ENCODE measurements at regions not wholly inside any gene's neighbourhood (a gene's known extent, or its start where the extent isn't known, plus 50 kb on each side); places are given as distances from the start of the nearest gene placed in this dataset.
"Not testable (repeated sequence)": the region's sequence is repeated elsewhere in the genome, so short reads cannot be mapped to it uniquely, and the experiment has no call there.

- DNase-seq (no peak), ATAC-seq (replicated peaks) (no peak)
- H3K4me3 Mint-ChIP-seq: no peak overlapping the region
- no peak overlapping the region for H3K27ac Mint-ChIP-seq
- H3K36me3 Mint-ChIP-seq (ENCODE audit: insufficient read depth): no peaks in the 10 kb centered on the region
- H3K4me1 Mint-ChIP-seq (ENCODE audit: low read depth in 2 of 2): no peaks in the 10 kb centered on the region
- H3K27me3 Mint-ChIP-seq: peaks cover 0 to 4% of the 10 kb centered on the region in 2 donors
- H3K9me3 Mint-ChIP-seq: no peaks in the 10 kb centered on the region
These were observed 208.4 kb downstream of the RBM46 start for GRCh38 chr4:154989511-154989910.

- not testable (repeated sequence) for H3K36me3 Mint-ChIP-seq (ENCODE audit: insufficient read depth); DNase-seq; H3K27ac Mint-ChIP-seq; H3K4me1 Mint-ChIP-seq (ENCODE audit: low read depth in 2 of 2); H3K27me3 Mint-ChIP-seq; ATAC-seq (replicated peaks); H3K4me3 Mint-ChIP-seq
- peaks cover 5 to 16% of the 10 kb centered on the region in 2 donors for H3K9me3 Mint-ChIP-seq
These were observed 210.6 kb upstream of the NPY2R start for GRCh38 chr4:154997866-154998265.

GRCh38 chr4:154998284-154998683, 210.2 kb upstream of the NPY2R start:
- DNase-seq (no peak), ATAC-seq (replicated peaks) (no peak)
- no peaks in the 10 kb centered on the region for H3K4me1 Mint-ChIP-seq (ENCODE audit: low read depth in 2 of 2)
- H3K27ac Mint-ChIP-seq: no peak overlapping the region
- no peaks in the 10 kb centered on the region for H3K36me3 Mint-ChIP-seq (ENCODE audit: insufficient read depth)
- H3K27me3 Mint-ChIP-seq: no peaks in the 10 kb centered on the region
- no peak overlapping the region for H3K4me3 Mint-ChIP-seq
- H3K9me3 Mint-ChIP-seq: peaks cover 5 to 16% of the 10 kb centered on the region in 2 donors

GRCh38 chr4:154998773-154999172, 209.7 kb upstream of the NPY2R start:
- H3K4me3 Mint-ChIP-seq: no peak overlapping the region
- DNase-seq (no peak), ATAC-seq (replicated peaks) (no peak)
- H3K36me3 Mint-ChIP-seq (ENCODE audit: insufficient read depth): no peaks in the 10 kb centered on the region
- no peaks in the 10 kb centered on the region for H3K4me1 Mint-ChIP-seq (ENCODE audit: low read depth in 2 of 2)
- no peaks in the 10 kb centered on the region for H3K27me3 Mint-ChIP-seq
- H3K27ac Mint-ChIP-seq: no peak overlapping the region
- H3K9me3 Mint-ChIP-seq: peaks cover 5 to 16% of the 10 kb centered on the region in 2 donors

- H3K9me3 Mint-ChIP-seq: peaks cover 5 to 16% of the 10 kb centered on the region in 2 donors
- H3K4me3 Mint-ChIP-seq: no peak overlapping the region
- no peaks in the 10 kb centered on the region for H3K4me1 Mint-ChIP-seq (ENCODE audit: low read depth in 2 of 2)
- H3K27ac Mint-ChIP-seq: no peak overlapping the region
- DNase-seq (no peak), ATAC-seq (replicated peaks) (no peak)
- no peaks in the 10 kb centered on the region for H3K36me3 Mint-ChIP-seq (ENCODE audit: insufficient read depth)
- H3K27me3 Mint-ChIP-seq: no peaks in the 10 kb centered on the region
These were observed 208.4 kb upstream of the NPY2R start for GRCh38 chr4:154999950-155000578.

- no peak overlapping the region for H3K27ac Mint-ChIP-seq
- DNase-seq (no peak), ATAC-seq (replicated peaks) (no peak)
- H3K36me3 Mint-ChIP-seq (ENCODE audit: insufficient read depth): no peaks in the 10 kb centered on the region
- no peaks in the 10 kb centered on the region for H3K27me3 Mint-ChIP-seq
- H3K4me3 Mint-ChIP-seq: no peak overlapping the region
- H3K9me3 Mint-ChIP-seq: peaks cover 5 to 8% of the 10 kb centered on the region in 2 donors
- no peaks in the 10 kb centered on the region for H3K4me1 Mint-ChIP-seq (ENCODE audit: low read depth in 2 of 2)
These were observed 207.2 kb upstream of the NPY2R start for GRCh38 chr4:155001251-155001650.

- H3K4me1 Mint-ChIP-seq (ENCODE audit: low read depth in 2 of 2): no peaks in the 10 kb centered on the region
- no peak for DNase-seq
- no peak overlapping the region for H3K4me3 Mint-ChIP-seq
These were observed 202.9 kb upstream of the NPY2R start for GRCh38 chr4:155005395-155006090.

GRCh38 chr4:155007660-155008176, 200.7 kb upstream of the NPY2R start:
- Mint-ChIP-seq H3K4me1 (ENCODE audit: low read depth in 2 of 2) (no peaks in the 10 kb centered on the region), H3K27ac (no peak overlapping the region), H3K36me3 (ENCODE audit: insufficient read depth) (no peaks in the 10 kb centered on the region), H3K4me3 (no peak overlapping the region), H3K27me3 (no peaks in the 10 kb centered on the region), H3K9me3 (no peaks in the 10 kb centered on the region)
- ATAC-seq (replicated peaks): no peak
- DNase-seq: no peak

More at GRCh38 chr4:155005395-155006090, 202.9 kb upstream of the NPY2R start:
- peaks cover 5 to 8% of the 10 kb centered on the region in 2 donors for H3K9me3 Mint-ChIP-seq
- no peak for ATAC-seq (replicated peaks)
- no peak overlapping the region for H3K27ac Mint-ChIP-seq
- H3K27me3 Mint-ChIP-seq: no peaks in the 10 kb centered on the region
- no peaks in the 10 kb centered on the region for H3K36me3 Mint-ChIP-seq (ENCODE audit: insufficient read depth)

GRCh38 chr4:155008389-155008788, 200.0 kb upstream of the NPY2R start:
- Mint-ChIP-seq H3K36me3 (ENCODE audit: insufficient read depth) (no peaks in the 10 kb centered on the region), H3K4me3 (no peak overlapping the region), H3K9me3 (no peaks in the 10 kb centered on the region), H3K27ac (no peak overlapping the region), H3K27me3 (no peaks in the 10 kb centered on the region), H3K4me1 (ENCODE audit: low read depth in 2 of 2) (no peaks in the 10 kb centered on the region)
- ATAC-seq (replicated peaks): no peak
- no peak for DNase-seq

- no peak overlapping the region for H3K27ac Mint-ChIP-seq
- H3K9me3 Mint-ChIP-seq: no peaks in the 10 kb centered on the region
- ATAC-seq (replicated peaks) (no peak), DNase-seq (no peak)
- no peaks in the 10 kb centered on the region for H3K36me3 Mint-ChIP-seq (ENCODE audit: insufficient read depth)
- no peak overlapping the region for H3K4me3 Mint-ChIP-seq
- no peaks in the 10 kb centered on the region for H3K27me3 Mint-ChIP-seq
- H3K4me1 Mint-ChIP-seq (ENCODE audit: low read depth in 2 of 2): no peaks in the 10 kb centered on the region
These were observed 199.1 kb upstream of the NPY2R start for GRCh38 chr4:155009288-155009687.

GRCh38 chr4:155010376-155010775, 198.1 kb upstream of the NPY2R start:
- H3K4me3 Mint-ChIP-seq: no peak overlapping the region
- H3K27ac Mint-ChIP-seq: no peak overlapping the region
- H3K36me3 Mint-ChIP-seq (ENCODE audit: insufficient read depth): no peaks in the 10 kb centered on the region
- ATAC-seq (replicated peaks) (no peak), DNase-seq (no peak)
- H3K4me1 Mint-ChIP-seq (ENCODE audit: low read depth in 2 of 2): no peaks in the 10 kb centered on the region
- no peaks in the 10 kb centered on the region for H3K9me3 Mint-ChIP-seq
- H3K27me3 Mint-ChIP-seq: no peaks in the 10 kb centered on the region

- DNase-seq (no peak), ATAC-seq (replicated peaks) (no peak)
- Mint-ChIP-seq H3K9me3 (no peaks in the 10 kb centered on the region), H3K27ac (no peak overlapping the region), H3K4me1 (ENCODE audit: low read depth in 2 of 2) (no peaks in the 10 kb centered on the region), H3K27me3 (no peaks in the 10 kb centered on the region), H3K36me3 (ENCODE audit: insufficient read depth) (no peaks in the 10 kb centered on the region), H3K4me3 (no peak overlapping the region)
These were observed 197.2 kb upstream of the NPY2R start for GRCh38 chr4:155011163-155011780.

- Mint-ChIP-seq H3K27me3 (no peaks in the 10 kb centered on the region), H3K36me3 (ENCODE audit: insufficient read depth) (no peaks in the 10 kb centered on the region), H3K9me3 (no peaks in the 10 kb centered on the region), H3K4me1 (ENCODE audit: low read depth in 2 of 2) (no peaks in the 10 kb centered on the region), H3K4me3 (no peak overlapping the region), H3K27ac (no peak overlapping the region)
- no peak for ATAC-seq (replicated peaks)
- no peak for DNase-seq
These were observed 196.0 kb upstream of the NPY2R start for GRCh38 chr4:155012469-155012868.

- H3K4me1 Mint-ChIP-seq (ENCODE audit: low read depth in 2 of 2): no peaks in the 10 kb centered on the region
These were observed 191.0 kb upstream of the NPY2R start for GRCh38 chr4:155017426-155017825.

More at GRCh38 chr4:155017426-155017825, 191.0 kb upstream of the NPY2R start:
- H3K4me3 Mint-ChIP-seq: no peak overlapping the region
- DNase-seq (no peak), ATAC-seq (replicated peaks) (no peak)
- H3K36me3 Mint-ChIP-seq (ENCODE audit: insufficient read depth): no peaks in the 10 kb centered on the region
- H3K27me3 Mint-ChIP-seq: no peaks in the 10 kb centered on the region
- H3K27ac Mint-ChIP-seq: no peak overlapping the region
- peaks cover 0 to 4% of the 10 kb centered on the region in 2 donors for H3K9me3 Mint-ChIP-seq
